ENCODE measurements at regions not wholly inside any gene's neighbourhood (a gene's known extent, or its start where the extent isn't known, plus 50 kb on each side); places are given as distances from the start of the nearest gene placed in this dataset.

GRCh38 chr1:81662913-81663526 is 137.7 kb upstream of the ADGRL2 start:
- no peak for TF ChIP-seq CTCF (IDR thresholded peaks at IDR 0.05; ENCODE audit: borderline replicate concordance)
- H3K27ac ChIP-seq (replicated peaks) = no peak overlapping the region
- intact Hi-C loops (cut with micrococcal nuclease) = no loop called here

DNA sequence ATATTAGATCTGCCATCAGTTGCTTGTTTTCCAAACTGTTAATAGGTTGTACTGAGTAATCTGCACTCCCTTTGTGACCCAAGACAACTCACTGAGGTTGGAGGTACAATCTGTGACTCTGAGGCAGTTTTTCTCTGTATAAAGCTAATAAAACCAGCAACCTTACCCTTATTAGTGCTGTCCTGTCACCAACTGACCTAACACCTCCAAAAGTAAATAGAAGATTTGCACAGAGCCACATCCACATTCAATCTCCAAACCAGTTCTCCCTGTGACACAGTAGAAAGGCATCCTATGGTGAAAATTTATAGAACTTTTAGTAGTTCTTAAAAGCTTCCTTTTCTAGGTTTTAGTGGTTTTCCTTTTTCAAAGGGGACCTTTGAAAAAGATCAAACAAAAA is 140.4 kb upstream of the ADGRL2 start:
- Histone ChIP-seq H3K27me3 (ENCODE audit: low read depth) (no peaks in the 10 kb centered on the region), H3K36me3 (no peaks in the 10 kb centered on the region), H3K4me3 (no peak overlapping the region), H3K27ac (replicated peaks) (no peak overlapping the region), H3K4me1 (peaks cover 6% of the 10 kb centered on the region), H3K9me3 (replicated peaks) (no peaks in the 10 kb centered on the region)
- DNase-seq = no peak
- no peak for TF ChIP-seq CTCF (IDR thresholded peaks at IDR 0.05; ENCODE audit: borderline replicate concordance)
- intact Hi-C loops (cut with micrococcal nuclease) = no loop called here

More at GRCh38 chr1:81662913-81663526, 137.7 kb upstream of the ADGRL2 start:
- DNase-seq = no peak
- peaks cover 25% of the 10 kb centered on the region for H3K4me1 ChIP-seq
- H3K4me3 ChIP-seq = no peak overlapping the region
- no peaks in the 10 kb centered on the region for H3K27me3 ChIP-seq (ENCODE audit: low read depth)
- no peaks in the 10 kb centered on the region for H3K36me3 ChIP-seq
- H3K9me3 ChIP-seq (replicated peaks) = no peaks in the 10 kb centered on the region

DNA sequence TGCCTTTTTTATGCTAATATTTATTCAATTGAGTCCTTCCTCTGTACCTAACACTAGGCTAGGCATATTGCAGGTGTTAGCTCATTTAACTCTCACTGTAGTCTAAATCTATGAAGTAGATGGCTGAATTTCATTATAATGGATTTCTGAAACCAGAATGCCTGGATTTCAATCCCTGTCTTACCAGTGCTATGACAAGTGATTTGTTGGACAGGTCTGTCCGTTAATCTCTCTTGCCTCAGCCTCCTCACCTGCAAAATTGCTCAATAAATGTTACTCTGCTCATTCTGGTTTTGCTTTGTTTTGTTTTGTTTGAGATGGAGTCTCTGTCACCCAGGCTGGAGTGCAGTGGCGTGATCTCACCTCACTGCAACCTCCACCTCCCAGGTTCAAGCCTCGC is 146.1 kb upstream of the ADGRL2 start:
- intact Hi-C loops (cut with micrococcal nuclease) = no loop called here
- Histone ChIP-seq H3K4me1 (peaks cover 7% of the 10 kb centered on the region), H3K36me3 (no peaks in the 10 kb centered on the region), H3K27ac (replicated peaks) (no peak overlapping the region), H3K27me3 (ENCODE audit: low read depth) (no peaks in the 10 kb centered on the region), H3K4me3 (no peak overlapping the region), H3K9me3 (replicated peaks) (no peaks in the 10 kb centered on the region)
- DNase-seq = no peak
- TF ChIP-seq CTCF (IDR thresholded peaks at IDR 0.05; ENCODE audit: borderline replicate concordance) = no peak

DNA sequence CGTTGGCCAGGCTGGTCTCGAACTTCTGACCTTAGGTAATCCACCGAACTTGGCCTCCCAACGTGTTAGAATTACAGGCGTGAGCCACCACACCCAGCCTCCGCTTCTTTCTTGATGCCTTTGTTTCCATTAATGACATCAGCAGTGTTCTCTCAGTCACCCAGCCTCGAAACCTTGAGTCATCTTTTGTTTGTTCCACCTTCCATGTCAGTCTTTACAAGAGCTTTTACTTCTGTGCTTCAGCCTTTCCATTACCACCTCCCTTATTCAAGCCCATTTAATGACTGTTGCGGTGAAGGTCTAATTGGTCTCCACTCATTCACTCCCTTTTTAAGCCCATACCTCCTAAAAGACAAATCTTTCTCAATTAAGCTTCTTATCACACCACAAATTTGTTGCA is 146.6 kb upstream of the ADGRL2 start:
- H3K36me3 ChIP-seq = no peaks in the 10 kb centered on the region
- TF ChIP-seq CTCF (IDR thresholded peaks at IDR 0.05; ENCODE audit: borderline replicate concordance) = no peak
- no peak for DNase-seq
- H3K27me3 ChIP-seq (ENCODE audit: low read depth) = no peaks in the 10 kb centered on the region
- peaks cover 7% of the 10 kb centered on the region for H3K4me1 ChIP-seq
- no peak overlapping the region for H3K4me3 ChIP-seq
- intact Hi-C loops (cut with micrococcal nuclease) = no loop called here
- no peak overlapping the region for H3K27ac ChIP-seq (replicated peaks)
- H3K9me3 ChIP-seq (replicated peaks) = no peaks in the 10 kb centered on the region

GRCh38 chr1:81650776-81651175 is 150.0 kb upstream of the ADGRL2 start:
- intact Hi-C loops (cut with micrococcal nuclease) = no loop called here
- Histone ChIP-seq H3K4me3 (no peak overlapping the region), H3K27ac (replicated peaks) (no peak overlapping the region), H3K9me3 (replicated peaks) (no peaks in the 10 kb centered on the region), H3K36me3 (no peaks in the 10 kb centered on the region), H3K4me1 (peaks cover 7% of the 10 kb centered on the region), H3K27me3 (ENCODE audit: low read depth) (no peaks in the 10 kb centered on the region)
- no peak for TF ChIP-seq CTCF (IDR thresholded peaks at IDR 0.05; ENCODE audit: borderline replicate concordance)
- no peak for DNase-seq
